ENCODE measurements at regions not wholly inside any gene's neighbourhood (a gene's known extent, or its start where the extent isn't known, plus 50 kb on each side); places are given as distances from the start of the nearest gene placed in this dataset.
"Not testable (repeated sequence)": the region's sequence is repeated elsewhere in the genome, so short reads cannot be mapped to it uniquely, and the experiment has no call there.

DNA sequence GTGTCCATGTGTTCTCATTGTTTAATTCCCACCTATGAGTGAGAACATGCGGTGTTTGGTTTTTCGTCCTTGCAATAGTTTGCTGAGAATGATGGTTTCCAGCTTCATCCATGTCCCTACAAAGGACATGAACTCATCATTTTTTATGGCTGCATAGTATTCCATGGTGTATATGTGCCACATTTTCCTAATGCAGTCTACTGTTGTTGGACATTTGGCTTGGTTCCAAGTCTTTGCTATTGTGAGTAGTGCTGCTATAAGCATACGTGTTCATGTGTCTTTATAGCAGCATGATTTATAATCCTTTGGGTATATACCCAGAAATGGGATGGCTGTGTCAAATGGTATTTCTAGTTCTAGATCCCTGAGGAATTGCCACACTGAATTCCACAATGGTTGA is 144.1 kb upstream of the CCZ1B start:
- H3K56ac ChIP-seq (replicated peaks; ENCODE audit: insufficient read length, low read depth, low read length); H2BK15ac ChIP-seq (ENCODE audit: low read length); H3K23me2 ChIP-seq (ENCODE audit: low read depth, low read length); H4K8ac ChIP-seq (ENCODE audit: extremely low read depth, insufficient read depth, low read length); H3K14ac ChIP-seq (ENCODE audit: insufficient read length); H3K23ac ChIP-seq (ENCODE audit: insufficient read length); DNase-seq (ENCODE audit: low read depth in 1 of 2, low spot score in 2 of 2); H3K4ac ChIP-seq (replicated peaks; ENCODE audit: insufficient read length, low read depth, low read length); H4K20me1 ChIP-seq (replicated peaks in 1 of 2; ENCODE audit: control insufficient read depth in 1 of 2, insufficient read depth in 2 of 2, low read length in 2 of 2); H3K79me1 ChIP-seq (ENCODE audit: low read depth, low read length); H2BK5ac ChIP-seq (ENCODE audit: low read depth, low read length); POLR2A ChIA-PET (ENCODE audit: partially characterized antibody); H2BK20ac ChIP-seq (ENCODE audit: low read length); H3K4me1 ChIP-seq (replicated peaks in 1 of 4; ENCODE audit: control insufficient read depth in 3 of 4, insufficient read depth in 4 of 4, low read length in 3 of 4); FAIRE-seq; H3K36me3 ChIP-seq (ENCODE audit: control insufficient read depth in 2 of 4, insufficient read depth in 4 of 4, low read length in 3 of 4); H2AFZ ChIP-seq (ENCODE audit: low read length); H4K5ac ChIP-seq (ENCODE audit: insufficient read length, low read depth, low read length); H3K9ac ChIP-seq (replicated peaks in 1 of 4; ENCODE audit: extremely low read depth in 1 of 4, low read depth in 3 of 4, low read length in 3 of 4); H3K18ac ChIP-seq (ENCODE audit: extremely low read depth, low read length); H3K27ac ChIP-seq (ENCODE audit: low read depth, low read length); H2AK5ac ChIP-seq (ENCODE audit: low read depth, low read length); H3K9me3 ChIP-seq (ENCODE audit: insufficient read depth in 2 of 2, low read depth in 1 of 2, low read length in 1 of 2); H3K4me2 ChIP-seq (ENCODE audit: insufficient read depth in 1 of 2, low read depth in 2 of 2, low read length in 2 of 2); H3K27me3 ChIP-seq (replicated peaks in 1 of 4; ENCODE audit: control insufficient read depth in 3 of 4, extremely low read depth in 1 of 4, insufficient read depth in 3 of 4, low read length in 3 of 4); H4K91ac ChIP-seq (replicated peaks; ENCODE audit: insufficient read length, low read length); H3K79me2 ChIP-seq (ENCODE audit: control insufficient read depth in 1 of 2, insufficient read depth in 2 of 2, low read length in 2 of 2); H2BK120ac ChIP-seq (replicated peaks; ENCODE audit: low read depth, low read length); H3K4me3 ChIP-seq (ENCODE audit: extremely low read depth in 1 of 4, insufficient read depth in 2 of 4, low read depth in 3 of 4, low read length in 4 of 4); CTCF ChIA-PET (ENCODE audit: partially characterized antibody); H2BK12ac ChIP-seq (ENCODE audit: low read depth, low read length): not testable (repeated sequence)
- 89% methylated on average over 2 of the region's 3 CpGs; no CpG with 5 or more reads in 1 of the 2 experiments for WGBS, 2 experiments (ENCODE audit: extremely low coverage in 1 of 2, insufficient coverage in 1 of 2, insufficient read length in 1 of 2, insufficient replicate concordance in 2 of 2, low coverage in 1 of 2, low lambda C conversion rate in 2 of 2, missing lambda C conversion rate in 1 of 2)

DNA sequence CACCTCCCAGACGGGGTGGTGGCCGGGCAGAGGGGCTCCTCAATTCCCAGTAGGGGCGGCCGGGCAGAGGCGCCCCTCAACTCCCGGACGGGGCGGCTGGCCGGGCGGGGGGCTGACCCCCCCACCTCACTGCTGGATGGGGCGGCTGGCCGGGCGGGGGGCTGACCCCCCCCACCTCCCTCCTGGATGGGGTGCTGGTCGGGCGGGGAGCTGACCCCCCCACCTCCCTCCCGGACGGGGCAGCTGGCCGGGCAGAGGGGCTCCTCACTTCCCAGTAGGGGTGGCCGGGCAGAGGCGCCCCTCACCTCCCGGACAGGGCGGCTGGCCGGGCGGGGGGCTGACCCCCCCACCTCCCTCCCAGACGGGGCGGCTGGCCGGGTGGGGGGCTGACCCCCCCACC is 148.8 kb upstream of the CCZ1B start:
- POLR2A ChIA-PET (ENCODE audit: partially characterized antibody) = not testable (repeated sequence)

More for the DNA sequence above, 148.8 kb upstream of the CCZ1B start:
- H3K9ac ChIP-seq (replicated peaks in 1 of 4; ENCODE audit: extremely low read depth in 1 of 4, low read depth in 3 of 4, low read length in 3 of 4); H3K36me3 ChIP-seq (ENCODE audit: control insufficient read depth in 2 of 4, insufficient read depth in 4 of 4, low read length in 3 of 4); H3K56ac ChIP-seq (replicated peaks; ENCODE audit: insufficient read length, low read depth, low read length); H3K14ac ChIP-seq (ENCODE audit: insufficient read length); FAIRE-seq; H2BK120ac ChIP-seq (replicated peaks; ENCODE audit: low read depth, low read length); H2BK20ac ChIP-seq (ENCODE audit: low read length); DNase-seq (ENCODE audit: low read depth in 1 of 2, low spot score in 2 of 2); H2AFZ ChIP-seq (ENCODE audit: low read length); H2BK12ac ChIP-seq (ENCODE audit: low read depth, low read length); H3K79me1 ChIP-seq (ENCODE audit: low read depth, low read length); H3K4me2 ChIP-seq (ENCODE audit: insufficient read depth in 1 of 2, low read depth in 2 of 2, low read length in 2 of 2); CTCF ChIA-PET (ENCODE audit: partially characterized antibody); H3K27me3 ChIP-seq (replicated peaks in 1 of 4; ENCODE audit: control insufficient read depth in 3 of 4, extremely low read depth in 1 of 4, insufficient read depth in 3 of 4, low read length in 3 of 4); H3K23ac ChIP-seq (ENCODE audit: insufficient read length); H2BK15ac ChIP-seq (ENCODE audit: low read length); H3K4ac ChIP-seq (replicated peaks; ENCODE audit: insufficient read length, low read depth, low read length); H3K79me2 ChIP-seq (ENCODE audit: control insufficient read depth in 1 of 2, insufficient read depth in 2 of 2, low read length in 2 of 2); H4K8ac ChIP-seq (ENCODE audit: extremely low read depth, insufficient read depth, low read length); H3K18ac ChIP-seq (ENCODE audit: extremely low read depth, low read length); H2BK5ac ChIP-seq (ENCODE audit: low read depth, low read length); H3K4me3 ChIP-seq (ENCODE audit: extremely low read depth in 1 of 4, insufficient read depth in 2 of 4, low read depth in 3 of 4, low read length in 4 of 4); H3K27ac ChIP-seq (ENCODE audit: low read depth, low read length); H3K23me2 ChIP-seq (ENCODE audit: low read depth, low read length); H3K4me1 ChIP-seq (replicated peaks in 1 of 4; ENCODE audit: control insufficient read depth in 3 of 4, insufficient read depth in 4 of 4, low read length in 3 of 4); H4K5ac ChIP-seq (ENCODE audit: insufficient read length, low read depth, low read length); H4K91ac ChIP-seq (replicated peaks; ENCODE audit: insufficient read length, low read length); H4K20me1 ChIP-seq (replicated peaks in 1 of 2; ENCODE audit: control insufficient read depth in 1 of 2, insufficient read depth in 2 of 2, low read length in 2 of 2); H2AK5ac ChIP-seq (ENCODE audit: low read depth, low read length): not testable (repeated sequence)
- H3K9me3 ChIP-seq (ENCODE audit: insufficient read depth in 2 of 2, low read depth in 1 of 2, low read length in 1 of 2) = peaks cover 6 to 32% of the 10 kb centered on the region in 2 experiments; a peak in 2 of 4 replicates
- WGBS, 2 experiments (ENCODE audit: extremely low coverage in 1 of 2, insufficient coverage in 1 of 2, insufficient read length in 1 of 2, insufficient replicate concordance in 2 of 2, low coverage in 1 of 2, low lambda C conversion rate in 2 of 2, missing lambda C conversion rate in 1 of 2) = no CpG with 5 or more reads among the region's 27 CpGs
